ENCODE measurements at regions not wholly inside any gene's neighbourhood (a gene's known extent, or its start where the extent isn't known, plus 50 kb on each side); places are given as distances from the start of the nearest gene placed in this dataset.

DNA sequence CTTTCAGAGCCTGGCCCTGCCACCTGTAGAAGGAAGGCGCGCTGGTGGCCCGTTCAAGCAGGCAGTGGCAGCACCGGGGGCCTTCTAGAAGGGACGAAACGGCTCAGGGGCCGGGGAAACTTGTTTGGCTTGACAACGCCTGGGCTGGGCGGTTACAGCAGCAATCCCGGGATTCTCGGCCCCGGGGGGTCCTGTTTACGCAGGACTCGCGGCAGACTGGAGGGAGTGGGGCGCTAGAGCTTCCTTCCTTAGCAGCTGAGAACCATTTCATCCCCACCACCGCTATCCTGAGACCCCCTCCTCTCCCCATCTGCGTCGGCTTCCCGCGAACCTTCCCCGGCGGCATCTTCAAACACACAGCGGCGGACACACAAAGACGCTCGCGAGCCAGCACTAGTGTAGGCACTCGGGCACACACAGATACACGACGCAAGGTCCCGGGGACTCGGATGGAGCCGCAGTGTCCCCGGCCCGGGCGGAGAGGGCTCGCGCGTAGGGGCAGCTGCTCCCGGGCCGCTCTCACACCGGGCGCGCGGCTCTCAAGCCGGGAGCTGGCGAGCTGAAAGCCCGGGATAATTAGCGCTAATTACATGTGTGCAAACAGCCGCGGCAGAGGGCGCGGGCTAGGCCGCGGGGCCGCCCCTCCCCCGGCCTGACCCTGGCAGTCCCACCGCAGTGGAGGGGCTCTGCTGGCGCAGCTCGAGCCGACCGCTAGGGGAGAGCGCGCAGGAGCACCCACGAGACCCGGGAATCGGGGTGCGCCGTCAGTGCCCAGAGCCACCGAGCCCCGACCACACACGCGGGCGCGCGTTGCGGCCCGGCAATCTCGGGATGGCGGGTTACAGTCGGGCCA lies 271.4 kb downstream of the FOXD2 start:
- no peaks in the 10 kb centered on the region for H3K9me3 ChIP-seq
- H3K36me3 ChIP-seq = no peaks in the 10 kb centered on the region
- H3K4me3 ChIP-seq = peak overlapping the region; percentile 9 to 63 (median 38)
- intact Hi-C loops (cut with DNase I) = loop anchor here (5.0 kb wide), 1 partner anchor 267 kb away; no protein-coding TSS in a partner anchor
- TF ChIP-seq POLR2A (IDR thresholded peaks at IDR 0.05) = no peak
- TF ChIP-seq, protein P1, sequence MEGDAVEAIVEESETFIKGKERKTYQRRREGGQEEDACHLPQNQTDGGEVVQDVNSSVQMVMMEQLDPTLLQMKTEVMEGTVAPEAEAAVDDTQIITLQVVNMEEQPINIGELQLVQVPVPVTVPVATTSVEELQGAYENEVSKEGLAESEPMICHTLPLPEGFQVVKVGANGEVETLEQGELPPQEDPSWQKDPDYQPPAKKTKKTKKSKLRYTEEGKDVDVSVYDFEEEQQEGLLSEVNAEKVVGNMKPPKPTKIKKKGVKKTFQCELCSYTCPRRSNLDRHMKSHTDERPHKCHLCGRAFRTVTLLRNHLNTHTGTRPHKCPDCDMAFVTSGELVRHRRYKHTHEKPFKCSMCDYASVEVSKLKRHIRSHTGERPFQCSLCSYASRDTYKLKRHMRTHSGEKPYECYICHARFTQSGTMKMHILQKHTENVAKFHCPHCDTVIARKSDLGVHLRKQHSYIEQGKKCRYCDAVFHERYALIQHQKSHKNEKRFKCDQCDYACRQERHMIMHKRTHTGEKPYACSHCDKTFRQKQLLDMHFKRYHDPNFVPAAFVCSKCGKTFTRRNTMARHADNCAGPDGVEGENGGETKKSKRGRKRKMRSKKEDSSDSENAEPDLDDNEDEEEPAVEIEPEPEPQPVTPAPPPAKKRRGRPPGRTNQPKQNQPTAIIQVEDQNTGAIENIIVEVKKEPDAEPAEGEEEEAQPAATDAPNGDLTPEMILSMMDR (IDR thresholded peaks at IDR 0.05) = peak in 2 of 6 experiments; percentile 35 to 41
- 0 to 3% methylated on average over 7 to 22 of the region's 82 CpGs for WGBS, 2 donors
- H3K4me1 ChIP-seq = peaks cover 19 to 44% (median 20%) of the 10 kb centered on the region in 3 donors
- H3K27me3 ChIP-seq = peaks cover 14 to 97% (median 32%) of the 10 kb centered on the region in 4 donors
- DNase-seq = no peak
- peak overlapping the region in 2 of 4 donors; percentile 14 to 17 for H3K27ac ChIP-seq

DNA sequence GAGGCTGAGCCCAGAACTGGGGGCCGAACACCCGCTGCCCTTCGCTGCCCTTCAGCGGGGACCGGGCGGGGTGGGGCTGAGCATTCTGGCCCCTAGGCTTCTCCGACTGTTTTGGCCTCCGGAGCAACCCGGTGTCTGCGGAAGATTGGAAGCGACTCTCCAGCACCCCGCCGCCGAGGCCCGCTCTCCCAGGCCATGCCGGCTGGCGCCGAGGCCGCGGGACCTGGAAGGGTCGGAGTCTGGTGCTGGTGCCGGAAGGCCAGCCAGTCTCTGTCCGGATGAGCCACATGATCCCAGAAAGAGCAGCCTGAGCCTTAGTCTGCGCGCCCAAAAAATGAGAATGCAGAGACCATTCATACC lies 272.0 kb downstream of the FOXD2 start:
- Histone ChIP-seq H3K27ac (peak overlapping the region in 2 of 4 donors; percentile 0 to 17), H3K9me3 (no peaks in the 10 kb centered on the region), H3K27me3 (peaks cover 14 to 100% (median 32%) of the 10 kb centered on the region in 4 donors), H3K4me1 (peaks cover 19 to 41% (median 20%) of the 10 kb centered on the region in 3 donors), H3K4me3 (peak overlapping the region; percentile 9 to 63 (median 38)), H3K36me3 (no peaks in the 10 kb centered on the region)
- intact Hi-C loops (cut with DNase I) = loop anchor here (5.0 to 10.0 kb wide), 3 partner anchors 175 to 525 kb away; no protein-coding TSS in a partner anchor
- DNase-seq = no peak
- 0 to 4% methylated on average over 1 to 10 of the region's 25 CpGs for WGBS, 2 donors
- TF ChIP-seq, protein P1 (IDR thresholded peaks at IDR 0.05) = peak in 1 of 6 experiments; percentile 2
- TF ChIP-seq POLR2A (IDR thresholded peaks at IDR 0.05) = no peak

DNA sequence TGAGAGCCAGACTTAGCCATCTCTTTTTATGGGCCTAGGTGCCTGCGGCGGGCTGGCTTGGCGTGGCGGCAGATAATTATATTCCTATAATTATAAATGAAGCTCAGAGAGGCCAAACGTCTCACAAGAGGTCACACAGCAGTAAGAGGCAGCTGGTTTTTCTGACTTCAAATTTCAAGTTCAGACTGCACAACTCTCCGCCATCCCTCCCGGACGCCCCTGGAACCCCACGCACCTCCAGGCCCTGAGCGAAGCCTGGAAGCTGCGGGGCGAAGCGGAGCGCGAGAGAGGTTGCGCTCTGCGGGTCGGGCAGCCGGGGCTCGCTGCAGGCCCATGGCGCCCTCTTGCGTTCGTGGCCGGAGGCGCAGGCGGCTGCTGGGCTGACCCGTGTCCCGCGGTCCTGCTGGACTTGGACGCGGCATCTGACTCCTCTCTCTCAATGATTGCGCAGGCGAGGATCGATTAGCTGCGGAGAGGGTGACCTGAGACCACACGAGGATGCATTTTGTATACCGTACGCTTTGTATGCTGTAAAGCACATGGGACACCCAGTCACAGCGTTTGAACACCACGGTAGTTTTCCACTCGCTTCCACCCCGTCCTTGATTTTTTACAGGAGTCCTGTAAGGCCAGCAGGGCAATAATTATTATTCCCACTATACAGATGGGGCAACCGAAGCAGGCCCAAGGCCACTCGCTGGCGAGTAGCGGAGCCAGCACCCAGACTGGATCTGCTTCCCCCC lies 272.7 kb downstream of the FOXD2 start:
- DNase-seq = no peak
- 7 to 9% methylated on average over 13 of the region's 46 CpGs for WGBS, 2 donors
- Histone ChIP-seq H3K27me3 (peaks cover 14 to 100% (median 32%) of the 10 kb centered on the region in 4 donors), H3K4me3 (peak overlapping the region in 3 of 4 donors; percentile 34 to 63 (median 41)), H3K36me3 (no peaks in the 10 kb centered on the region), H3K9me3 (no peaks in the 10 kb centered on the region), H3K27ac (no peak overlapping the region), H3K4me1 (peaks cover 19 to 34% (median 20%) of the 10 kb centered on the region in 3 donors)
- intact Hi-C loops (cut with DNase I) = loop anchor here (10.0 kb wide), 2 partner anchors 176 to 526 kb away; no protein-coding TSS in a partner anchor
- TF ChIP-seq, protein P1 (IDR thresholded peaks at IDR 0.05) = peak; percentile 78 to 97 (median 90)
- TF ChIP-seq POLR2A (IDR thresholded peaks at IDR 0.05) = no peak

All from esophagus squamous epithelium (tissue), 5 donors.